ENCODE measurements at regions not wholly inside any gene's neighbourhood (a gene's known extent, or its start where the extent isn't known, plus 50 kb on each side); places are given as distances from the start of the nearest gene placed in this dataset.

GRCh38 chr3:7881946-7882345 is 619.7 kb upstream of the LMCD1 start (continued):
- TF ChIP-seq CTCF (IDR thresholded peaks at IDR 0.05; ENCODE audit: low read depth, low read length, missing input control) (no peak), MAX (IDR thresholded peaks at IDR 0.05) (no peak)

GRCh38 chr3:7897655-7898054 is 604.0 kb upstream of the LMCD1 start:
- TF ChIP-seq HNF4G (IDR thresholded peaks at IDR 0.05): no peak
- TF ChIP-seq EGR1 (IDR thresholded peaks at IDR 0.05; ENCODE audit: low read depth in 2 of 2): no peak
- no peak for TF ChIP-seq MAX (IDR thresholded peaks at IDR 0.05)
- TF ChIP-seq HNF4A (conservative IDR thresholded peaks at IDR 0.05): no peak
- no peak for TF ChIP-seq JUND (IDR thresholded peaks at IDR 0.05)
- TF ChIP-seq REST (IDR thresholded peaks at IDR 0.05): no peak
- TF ChIP-seq RXRA (IDR thresholded peaks at IDR 0.05): no peak
- no peak for TF ChIP-seq GABPA (IDR thresholded peaks at IDR 0.05 in 1 of 2, conservative IDR thresholded peaks at IDR 0.05 in 1 of 2)
- no peak for TF ChIP-seq TAF1 (conservative IDR thresholded peaks at IDR 0.05)
- TF ChIP-seq ATF3 (IDR thresholded peaks at IDR 0.05): no peak
- TF ChIP-seq CTCF (IDR thresholded peaks at IDR 0.05; ENCODE audit: low read depth, low read length, missing input control): no peak
- no peak for TF ChIP-seq YY1 (IDR thresholded peaks at IDR 0.05)
- no peak for TF ChIP-seq RAD21 (IDR thresholded peaks at IDR 0.05)
- TF ChIP-seq FOXA1 (IDR thresholded peaks at IDR 0.05): no peak
- TF ChIP-seq SP1 (IDR thresholded peaks at IDR 0.05): no peak
- TF ChIP-seq FOXA2 (IDR thresholded peaks at IDR 0.05): no peak

More at GRCh38 chr3:7897655-7898054, 604.0 kb upstream of the LMCD1 start:
- Histone ChIP-seq H3K27me3 (ENCODE audit: control insufficient read depth in 4 of 4, insufficient read depth in 4 of 4, low read length in 3 of 4) (no peaks in the 10 kb centered on the region), H3K9me3 (ENCODE audit: control insufficient read depth in 4 of 4, low read length in 3 of 4) (no peaks in the 10 kb centered on the region), H3K4me3 (ENCODE audit: low read depth in 1 of 3, low read length in 3 of 3) (no peak overlapping the region), H3K27ac (ENCODE audit: low read depth in 1 of 2, low read length in 2 of 2) (no peak overlapping the region), H3K4me1 (ENCODE audit: control insufficient read depth in 4 of 4, insufficient read depth in 4 of 4, low read length in 3 of 4) (no peaks in the 10 kb centered on the region), H3K9ac (ENCODE audit: low read depth in 1 of 2, low read length in 2 of 2) (no peak overlapping the region), H3K36me3 (ENCODE audit: control insufficient read depth in 4 of 4, insufficient read depth in 3 of 4, low read depth in 1 of 4, low read length in 3 of 4) (no peaks in the 10 kb centered on the region)
- DNase-seq (ENCODE audit: low spot score): no peak
- 67% methylated on average over 5 of the region's 5 CpGs for WGBS
